Left renal cortex interstitium (tissue), 4 donors: ENCODE measurements at regions not wholly inside any gene's neighbourhood (a gene's known extent, or its start where the extent isn't known, plus 50 kb on each side); places are given as distances from the start of the nearest gene placed in this dataset.
"Not testable (repeated sequence)": the region's sequence is repeated elsewhere in the genome, so short reads cannot be mapped to it uniquely, and the experiment has no call there.

ENCODE experiments used
- DNase-seq, 4 donors: peaks; one replicate each; pipeline ENCODE4 v3.0.0-alpha.2; 2013; ENCODE audit warnings: low read depth in 4 of 4, low spot score in 2 of 4, missing footprints in 1 of 4

DNA sequence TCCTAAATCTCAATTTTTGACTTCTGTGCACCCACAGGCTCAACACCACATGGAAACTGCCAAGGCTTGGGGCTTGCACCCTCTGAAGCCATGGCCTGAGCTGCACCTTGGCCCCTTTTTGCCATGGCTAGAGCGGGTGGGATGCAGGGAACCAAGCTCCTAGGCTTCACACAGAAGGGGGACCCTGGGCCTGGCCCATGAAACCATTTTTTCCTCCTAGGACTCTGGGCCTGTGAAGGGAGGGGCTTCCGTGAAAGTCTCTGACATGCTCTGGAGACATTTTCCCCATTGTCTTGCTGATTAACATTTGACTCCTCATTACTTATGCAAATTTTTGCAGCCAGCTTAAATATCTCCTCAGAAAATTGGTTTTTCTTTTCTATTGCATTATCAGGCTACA lies 190.9 kb downstream of the MBL2 start:
- not testable (repeated sequence) for DNase-seq

DNA sequence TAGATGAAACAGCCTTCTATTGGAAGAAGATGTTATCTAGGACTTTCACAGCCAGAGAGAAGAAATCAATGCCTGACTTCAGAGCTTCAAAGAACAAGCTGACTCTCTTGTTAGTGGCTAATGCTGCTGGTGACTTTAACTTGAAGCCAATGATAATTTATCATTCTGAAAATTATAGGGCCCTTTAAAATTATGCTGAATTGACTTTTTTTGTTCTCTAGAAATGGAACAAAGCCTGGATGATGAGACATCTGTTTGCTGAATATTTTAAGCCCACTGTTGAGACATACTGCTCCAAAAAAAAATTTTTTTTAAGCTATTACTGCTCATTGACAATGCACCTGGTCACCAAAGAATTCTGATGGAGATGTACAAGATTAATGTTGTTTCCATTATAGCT lies 189.2 kb downstream of the MBL2 start:
- DNase-seq: no peak

DNA sequence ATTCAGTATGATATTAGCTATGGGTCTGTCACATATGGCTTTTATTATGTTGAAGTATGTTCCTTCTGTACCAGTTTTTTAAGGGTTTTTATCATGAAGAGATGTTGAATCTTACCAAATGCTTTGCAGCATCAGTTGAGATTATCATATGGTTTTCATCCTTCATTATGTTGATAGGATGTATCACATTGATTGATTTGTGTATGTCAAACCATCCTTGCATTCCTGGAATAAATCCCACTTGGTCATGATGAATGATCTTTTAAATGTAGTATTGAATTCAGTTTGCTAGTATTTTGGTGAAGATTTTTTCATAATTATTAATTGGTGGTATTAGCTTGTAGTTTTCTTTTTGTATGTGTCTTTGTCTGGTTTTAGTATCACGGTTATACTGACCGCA lies 185.9 kb downstream of the MBL2 start:
- DNase-seq: no peak

DNA sequence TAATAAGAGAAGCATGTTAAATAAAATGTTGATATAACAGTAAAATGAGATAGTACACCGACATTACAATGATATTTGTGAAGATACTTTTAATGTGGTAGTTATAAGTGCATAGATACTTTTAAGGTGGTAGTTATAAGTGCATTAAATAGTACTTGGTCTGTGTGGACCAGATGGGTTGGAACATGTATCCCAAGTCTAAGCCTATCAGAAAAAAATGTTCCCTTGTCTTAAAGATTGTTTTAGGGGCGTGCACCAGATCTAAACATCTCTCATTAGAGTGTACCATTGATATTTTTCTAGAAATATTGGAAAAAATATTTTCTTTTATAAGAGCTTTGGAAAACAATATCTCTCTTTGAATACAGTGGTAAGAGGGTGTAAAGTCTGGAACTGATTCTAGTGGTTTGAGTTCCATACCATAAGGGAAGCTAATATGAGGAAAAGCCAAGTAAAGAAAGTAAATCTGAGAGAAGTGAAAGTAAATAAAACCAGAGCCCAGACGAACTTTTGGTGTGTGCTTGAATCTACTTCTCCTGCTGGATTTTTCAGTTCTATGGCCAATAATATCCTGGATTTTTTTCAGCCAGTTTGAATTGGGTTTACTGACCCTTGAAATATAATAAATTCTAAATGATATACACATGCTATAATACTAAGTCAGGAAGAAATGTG lies 175.3 kb downstream of the MBL2 start:
- DNase-seq: no peak

DNA sequence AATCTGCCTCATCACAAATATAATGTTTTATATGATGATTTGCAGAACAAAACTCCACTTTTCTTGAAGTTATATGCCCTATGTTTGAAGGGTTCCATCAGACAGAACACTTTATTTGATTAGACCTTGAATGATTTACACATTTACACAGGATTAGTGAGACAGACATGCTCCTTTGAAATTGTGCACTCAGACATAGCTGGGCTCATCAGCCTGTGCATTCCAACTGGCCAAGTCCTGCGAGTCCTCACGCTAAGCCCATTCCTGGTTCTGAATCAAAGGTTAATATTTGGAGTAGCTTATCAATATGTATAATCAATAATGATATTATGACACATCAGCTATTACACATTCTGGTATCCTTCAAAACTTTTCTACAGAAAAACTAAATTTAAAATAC lies 173.6 kb downstream of the MBL2 start:
- no peak for DNase-seq

DNA sequence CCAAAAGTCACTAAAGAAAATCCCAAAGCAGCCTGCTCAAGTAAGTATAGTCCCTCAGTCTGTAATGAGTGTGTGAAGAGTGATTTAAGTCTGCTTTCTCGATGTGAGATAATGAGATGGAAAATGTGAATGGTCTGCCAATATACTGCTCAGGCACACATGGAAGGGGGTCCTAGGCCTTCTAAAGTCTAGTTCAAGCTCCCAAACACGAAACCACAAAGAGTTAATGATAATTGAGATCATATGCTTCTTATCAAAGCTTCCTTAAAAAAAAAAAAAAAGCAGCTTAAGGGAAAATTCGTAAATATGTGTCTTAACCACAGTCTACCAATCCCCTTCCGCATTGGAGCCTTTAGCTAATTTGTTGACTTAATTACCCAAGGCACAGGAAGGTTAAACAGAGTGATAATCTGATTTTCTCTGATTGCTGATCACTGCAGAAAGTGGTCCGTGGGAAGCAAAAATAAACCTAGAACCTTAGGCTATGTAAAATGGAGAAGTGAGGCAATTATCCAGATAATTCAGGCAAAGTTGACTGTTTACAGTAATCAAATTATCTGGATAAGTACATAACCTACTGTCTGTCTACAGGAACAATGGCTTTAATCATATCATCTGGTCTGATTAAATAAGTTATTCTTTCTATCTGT lies 172.9 kb downstream of the MBL2 start:
- DNase-seq: no peak

DNA sequence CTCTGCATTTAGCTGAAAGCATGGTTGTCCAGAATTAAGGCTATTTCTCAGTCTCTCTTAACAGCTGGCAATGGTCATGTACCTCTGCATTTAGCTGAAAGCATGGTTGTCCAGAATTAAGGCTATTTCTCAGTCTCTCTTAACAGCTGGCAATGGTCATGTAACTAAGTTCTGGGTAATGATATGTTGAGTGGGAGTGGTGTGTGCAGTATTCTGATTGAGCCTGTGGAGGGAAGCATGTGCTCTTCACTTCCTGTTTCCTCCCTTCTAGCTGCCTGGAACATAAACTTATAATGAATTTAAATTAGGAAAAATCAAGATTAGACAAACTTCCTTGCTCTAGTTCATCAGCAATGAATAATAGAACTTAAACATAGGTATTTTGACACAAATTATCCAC lies 168.5 kb downstream of the MBL2 start:
- not testable (repeated sequence) for DNase-seq

DNA sequence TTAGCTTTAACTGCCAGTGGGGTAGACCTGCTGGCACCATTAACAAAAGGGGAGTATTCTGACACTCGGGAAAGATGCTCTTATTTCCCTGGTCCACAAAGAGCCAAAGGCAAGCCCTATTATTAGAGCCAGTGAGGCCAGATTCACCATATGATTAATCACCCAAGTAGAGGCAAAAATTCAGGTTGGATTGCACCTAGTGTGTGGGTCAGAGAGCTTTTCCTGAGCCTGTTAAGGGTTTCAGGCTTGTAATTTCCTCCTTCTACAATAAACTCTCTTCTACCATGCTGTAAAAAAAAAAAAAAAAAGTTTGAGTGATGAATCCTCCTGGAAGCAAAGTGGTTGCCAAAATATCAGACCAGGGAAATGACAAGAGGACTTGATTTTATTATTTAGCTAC lies 163.5 kb downstream of the MBL2 start:
- no peak for DNase-seq

DNA sequence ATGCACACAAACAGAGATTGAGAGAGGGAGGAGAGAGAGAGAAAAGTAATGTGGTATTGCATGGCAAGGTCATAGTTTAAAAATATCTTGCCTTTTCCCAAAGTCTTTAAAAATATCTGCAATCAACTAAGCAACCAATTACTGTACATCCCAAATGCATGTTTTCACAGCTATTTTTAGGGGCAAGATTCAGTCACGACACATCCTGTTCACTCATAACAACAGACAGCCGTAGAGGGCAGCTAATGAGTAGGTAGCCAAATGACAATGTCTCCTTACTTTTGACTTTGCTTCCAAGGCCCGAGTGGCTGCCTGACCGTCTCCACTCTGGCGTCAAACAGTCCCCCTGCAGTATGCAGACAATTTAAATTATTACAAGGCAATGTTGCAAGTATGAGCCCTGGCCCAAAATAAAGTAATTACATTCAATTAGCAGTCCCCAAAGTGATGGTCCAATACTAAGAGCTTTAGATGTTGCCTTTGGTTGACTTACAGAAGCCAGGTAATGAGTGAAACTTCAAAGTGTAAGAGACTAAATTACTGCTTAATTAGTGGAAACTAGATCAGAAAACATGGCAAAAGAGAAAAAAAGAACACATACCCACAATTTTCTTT lies 162.9 kb downstream of the MBL2 start:
- no peak for DNase-seq

DNA sequence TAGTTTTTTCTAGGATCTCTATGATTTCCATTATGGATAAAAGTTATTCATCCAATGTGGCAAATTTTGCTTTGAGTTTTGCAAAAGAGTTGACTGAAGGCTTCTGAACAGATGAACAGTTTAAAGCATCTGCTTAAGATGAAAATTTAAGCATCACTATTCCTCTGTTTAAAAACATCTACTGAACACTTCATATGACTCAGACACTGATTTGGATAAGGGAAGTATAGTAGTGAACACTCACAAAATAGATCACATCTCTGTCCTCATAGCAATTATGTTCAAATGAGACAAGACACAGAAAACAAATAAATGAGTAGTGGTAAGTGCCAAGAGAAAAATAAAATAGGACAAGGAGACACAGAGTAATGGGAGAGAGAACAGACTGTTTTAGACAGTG lies 157.3 kb downstream of the MBL2 start:
- no peak for DNase-seq

DNA sequence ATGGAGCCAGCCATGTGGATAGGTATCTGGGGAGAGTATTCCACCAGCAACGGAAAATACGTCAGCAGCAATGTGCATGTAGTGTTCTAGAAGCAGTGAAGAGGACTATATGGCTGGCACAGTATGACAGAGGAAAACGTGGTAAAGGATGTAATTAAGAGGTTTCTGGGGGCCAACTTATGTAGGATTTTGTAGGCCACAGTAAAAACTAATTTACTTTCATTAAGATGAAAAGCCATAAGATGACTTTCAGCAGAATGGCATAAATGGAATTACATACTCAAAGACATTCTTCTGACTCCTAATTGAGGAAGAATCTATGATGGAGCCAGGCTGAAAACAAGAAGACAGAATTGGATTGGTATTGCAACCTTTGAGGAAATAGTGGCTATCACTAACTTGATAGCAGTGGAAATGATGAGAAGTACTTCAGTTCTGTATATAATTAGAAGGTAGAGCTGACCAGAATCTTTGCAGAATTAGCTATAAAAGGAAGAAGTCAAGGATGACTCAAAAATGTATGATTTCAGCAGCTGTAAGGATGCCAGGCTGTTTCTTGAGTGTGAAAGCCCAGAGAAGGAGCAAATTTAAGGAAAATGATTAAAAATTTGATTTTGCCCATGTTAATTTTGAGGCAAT lies 156.7 kb downstream of the MBL2 start:
- DNase-seq: no peak

DNA sequence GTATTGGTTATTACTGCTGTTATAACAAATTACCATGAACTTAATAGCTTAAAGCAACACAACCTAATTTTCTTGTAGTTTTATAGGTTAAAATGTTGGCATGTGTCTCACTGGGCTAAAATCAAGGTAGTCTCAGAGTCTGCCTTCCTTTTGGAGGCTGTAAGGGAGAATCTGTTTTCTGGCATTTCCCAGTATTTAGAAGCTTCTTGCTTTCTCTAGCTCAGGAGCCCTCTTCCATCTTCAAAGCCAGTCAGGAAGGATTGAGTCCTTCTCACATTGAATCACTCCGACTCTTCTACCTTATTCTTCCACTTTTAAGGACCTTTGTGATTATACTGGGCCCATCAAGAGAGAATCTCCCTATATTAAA lies 156.2 kb downstream of the MBL2 start:
- no peak for DNase-seq

DNA sequence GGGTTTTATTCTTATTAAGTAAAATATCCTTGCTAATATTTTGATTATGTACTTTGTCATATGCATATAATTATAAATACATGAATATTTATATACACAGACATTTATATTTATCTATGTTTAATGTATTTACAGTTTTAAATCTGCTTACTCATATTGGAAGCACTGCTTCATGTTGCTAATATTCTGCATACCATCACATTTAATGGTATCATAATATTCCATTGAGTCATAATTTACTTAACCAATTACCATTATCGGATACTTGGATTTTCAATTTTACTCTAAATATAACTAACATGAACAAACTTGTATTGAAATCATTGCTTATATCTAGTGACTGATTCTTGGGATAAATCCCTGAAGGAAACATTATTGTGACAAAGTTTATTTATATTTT lies 155.2 kb downstream of the MBL2 start:
- DNase-seq: no peak

DNA sequence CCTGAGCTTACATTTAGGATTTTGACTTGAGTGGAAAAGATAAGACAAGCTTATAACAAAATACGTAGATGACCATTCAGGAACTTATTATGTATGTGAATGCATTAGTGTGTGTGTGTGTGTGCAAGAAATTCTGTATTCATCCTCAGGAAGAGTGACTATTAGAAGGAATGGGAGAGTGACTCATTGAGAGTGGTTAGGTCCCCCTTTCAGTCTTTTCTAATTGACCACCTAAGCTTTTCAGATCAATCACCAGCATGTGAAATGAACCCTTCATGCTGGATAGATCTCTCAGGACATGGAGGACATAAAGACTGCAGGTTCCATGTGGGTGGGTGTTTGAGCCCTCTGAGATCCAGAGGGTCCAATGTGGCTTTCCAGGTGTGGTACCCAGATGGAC lies 153.5 kb downstream of the MBL2 start:
- no peak for DNase-seq

DNA sequence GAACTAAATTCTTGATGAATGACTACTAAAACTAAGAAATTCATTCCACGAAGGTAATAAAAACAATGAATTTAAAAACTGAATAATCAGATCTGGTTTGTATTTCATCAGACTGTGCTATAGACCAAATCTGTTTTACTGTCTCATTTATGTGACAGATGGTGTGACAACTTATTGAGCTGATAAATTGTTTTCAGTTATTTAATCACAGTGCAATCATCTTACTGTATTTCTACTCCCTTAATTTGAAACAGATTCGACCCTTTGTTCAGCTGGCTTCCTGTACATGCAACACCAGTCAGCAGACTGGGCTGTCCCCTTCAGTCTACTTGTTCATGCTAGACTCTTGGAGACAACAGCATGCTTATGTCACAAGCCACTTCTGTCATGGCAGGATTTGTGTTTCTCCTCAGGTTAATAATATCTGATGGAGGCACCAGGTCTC lies 150.9 kb downstream of the MBL2 start:
- no peak for DNase-seq

DNA sequence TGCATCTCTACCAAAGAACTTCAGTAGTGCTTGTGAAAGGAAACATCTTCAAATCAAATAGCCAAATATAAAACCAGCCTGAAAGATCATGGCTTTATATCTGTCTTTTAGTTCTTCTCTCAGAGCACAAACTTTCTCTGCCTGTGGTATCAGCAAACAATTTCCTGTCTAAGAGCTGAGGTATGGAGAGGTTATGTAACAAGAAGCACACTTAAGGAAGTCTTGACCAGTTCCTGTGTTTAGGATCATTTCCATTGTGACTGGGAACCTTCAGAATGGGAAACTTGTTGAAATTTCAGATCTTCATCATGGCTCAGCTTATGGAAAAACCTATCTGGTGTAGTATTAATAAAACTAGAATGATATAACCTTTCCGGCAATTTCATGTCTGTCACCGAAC lies 148.8 kb downstream of the MBL2 start:
- no peak for DNase-seq

DNA sequence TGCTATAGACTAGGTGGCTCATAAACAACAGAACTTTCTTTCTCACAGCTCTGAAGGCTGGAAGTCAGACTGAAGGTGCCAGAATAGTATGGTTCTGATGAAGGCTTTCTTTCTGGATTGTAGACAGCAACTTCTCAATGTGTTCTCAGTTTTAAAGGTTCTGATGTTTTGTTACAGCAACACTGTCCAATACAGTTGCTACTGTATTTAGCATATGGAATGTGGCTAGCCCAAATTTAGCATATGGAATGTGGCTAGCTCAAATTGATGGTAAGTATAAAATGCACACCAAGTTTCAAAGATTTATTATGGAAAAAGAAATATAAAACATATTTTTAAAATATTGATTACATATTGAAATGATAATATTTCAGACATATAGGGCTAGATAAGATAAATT lies 145.3 kb downstream of the MBL2 start:
- no peak for DNase-seq

DNA sequence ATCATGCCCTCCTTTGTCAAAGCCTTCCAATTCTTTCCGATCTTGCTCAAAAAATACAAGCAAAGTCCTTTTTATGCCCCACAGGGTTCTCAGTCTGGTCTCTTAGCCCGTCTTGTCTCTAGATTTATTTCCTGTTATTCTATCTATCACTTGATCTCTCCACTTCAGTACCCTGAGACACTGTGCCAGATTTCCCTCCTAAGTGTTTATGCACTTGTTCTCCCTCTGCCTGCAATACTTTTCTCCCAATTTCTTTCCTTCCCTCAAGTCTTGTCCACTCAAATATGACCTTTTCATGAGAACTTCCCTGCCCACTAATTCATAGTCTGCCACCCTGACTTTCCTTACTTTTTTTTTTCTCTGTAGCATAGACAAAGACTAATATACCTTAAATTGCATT lies 141.4 kb downstream of the MBL2 start:
- DNase-seq: no peak

DNA sequence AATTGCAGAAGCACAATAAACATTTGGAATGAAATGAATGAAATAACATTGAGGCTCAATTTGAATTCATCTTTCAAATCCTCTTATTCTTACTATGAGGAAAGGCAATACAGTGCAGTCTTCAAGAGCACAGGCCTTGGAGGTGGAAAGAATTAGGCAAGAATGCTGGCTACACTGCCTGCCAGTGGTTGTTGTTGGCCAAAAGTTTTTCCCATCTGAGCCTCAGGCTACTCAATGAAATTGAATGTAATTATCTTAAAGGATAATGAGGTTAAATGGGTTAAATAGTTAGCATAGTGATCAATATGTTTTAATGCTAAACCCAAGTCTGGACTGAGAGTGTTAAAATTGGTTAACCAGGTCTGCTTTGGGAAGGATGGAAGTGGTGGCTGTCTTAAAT lies 140.9 kb downstream of the MBL2 start:
- DNase-seq: no peak

DNA sequence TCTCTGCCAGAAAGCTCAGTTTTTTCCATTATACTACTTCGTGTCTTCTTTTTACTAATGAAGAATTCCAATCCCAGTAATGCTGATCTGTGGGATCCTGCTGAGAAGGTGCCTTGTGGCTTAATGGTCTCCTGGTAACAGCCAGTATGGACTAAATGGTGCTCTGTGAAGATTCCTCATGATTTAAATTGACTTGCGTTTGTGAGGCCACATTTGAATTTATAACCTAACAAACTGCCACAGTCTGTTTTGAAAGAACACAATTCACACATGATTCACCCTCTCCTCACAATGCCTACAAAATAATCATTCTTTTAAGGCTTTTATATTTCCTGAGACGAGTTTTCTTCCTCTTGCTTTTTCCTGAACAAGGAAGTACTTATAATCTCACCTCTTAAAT lies 140.0 kb downstream of the MBL2 start:
- DNase-seq: no peak

DNA sequence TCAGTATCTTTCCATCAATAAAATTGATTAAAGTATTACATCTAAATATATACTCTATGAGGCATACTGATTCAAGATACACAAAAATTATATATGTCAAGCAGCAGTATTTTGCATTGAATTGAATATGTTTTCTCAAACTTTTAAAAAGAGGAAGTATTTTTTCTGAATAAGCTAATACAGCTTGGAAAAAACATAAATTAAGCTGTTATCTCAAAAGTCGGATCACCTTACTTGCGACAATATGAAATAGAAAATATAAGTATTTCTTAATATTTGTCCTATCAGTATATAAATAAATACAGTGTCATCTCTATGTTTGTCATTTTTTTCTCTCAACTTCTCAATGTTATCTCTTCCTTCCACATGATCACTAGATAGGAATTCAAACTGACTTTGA lies 139.3 kb downstream of the MBL2 start:
- DNase-seq: no peak

DNA sequence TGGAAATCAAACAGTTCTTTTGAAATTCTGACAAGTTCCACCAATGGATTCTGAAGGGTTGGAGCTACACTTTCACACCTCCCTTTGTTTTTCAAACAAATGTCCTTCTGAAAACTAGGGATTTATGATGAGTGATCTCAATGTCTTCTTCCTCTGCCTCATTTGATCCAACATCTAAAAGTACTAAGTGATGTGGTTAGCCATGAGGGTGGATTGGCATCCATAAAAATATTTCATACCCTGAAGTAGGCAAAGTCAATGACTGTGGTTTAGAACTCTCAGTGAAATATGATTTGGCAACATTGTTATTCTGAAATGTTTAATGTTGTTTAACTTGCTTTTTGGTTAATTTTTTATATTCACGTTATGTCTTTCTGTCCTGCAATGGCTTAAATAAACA lies 136.9 kb downstream of the MBL2 start:
- no peak for DNase-seq
